Peyer's patch (tissue), 4 donors: ENCODE measurements at regions not wholly inside any gene's neighbourhood (a gene's known extent, or its start where the extent isn't known, plus 50 kb on each side); places are given as distances from the start of the nearest gene placed in this dataset.

Experiments
- DNase-seq, 3 donors: peaks; one replicate each; pipeline ENCODE4 v3.0.0-alpha.2; 2017 to 2019
- H3K27ac ChIP-seq, 4 donors: fragments of 200-600 bp; sonication (generic); one replicate each; pipeline ENCODE4 v1.5.1; 2016 to 2019
- H3K27me3 ChIP-seq, 2 donors: fragments of 200-600 bp; sonication (generic); one replicate each; pipeline ENCODE4 v1.5.1; 2019
- H3K36me3 ChIP-seq, 3 donors: fragments of 200-600 bp; sonication (generic); one replicate each; pipeline ENCODE4 v1.5.1; 2016 to 2019
- H3K4me1 ChIP-seq, 4 donors: fragments of 200-600 bp; sonication (generic); one replicate each; pipeline ENCODE4 v1.5.1; 2016 to 2019
- H3K4me3 ChIP-seq, 4 donors: fragments of 200-600 bp; sonication (generic); 1 replicate in 3 of 4; 2 replicates in 1 of 4; pipeline ENCODE4 v1.5.1; 2016 to 2019; ENCODE audit warnings: mild to moderate bottlenecking in 1 of 4
- H3K9me3 ChIP-seq, 4 donors: fragments of 200-600 bp; sonication (generic); one replicate each; pipeline ENCODE4 v1.5.1; 2016 to 2019; ENCODE audit warnings: mild to moderate bottlenecking in 1 of 4
- CTCF ChIP-seq, 6 experiments: fragments of 450-650 bp in 4 of 6; fragments of 200-600 bp in 2 of 6; sonication (generic) in 1 of 6; IDR thresholded peaks; one replicate each; pipeline ENCODE4 v1.5.1; 2017 to 2019; ENCODE audit warnings: antibody characterized with exemption in 6 of 6, mild to moderate bottlenecking in 3 of 6, moderate library complexity in 1 of 6
- POLR2A ChIP-seq, 2 donors: fragments of 450-650 bp; IDR thresholded peaks; one replicate each; pipeline ENCODE4 v1.5.1; 2017; ENCODE audit warnings: antibody characterized with exemption in 2 of 2, mild to moderate bottlenecking in 2 of 2, moderate library complexity in 2 of 2

- H3K4me3 ChIP-seq, result no peak overlapping the region
- H3K27me3 ChIP-seq, result no peaks in the 10 kb centered on the region
- TF ChIP-seq POLR2A (IDR thresholded peaks at IDR 0.05) (no peak), CTCF (IDR thresholded peaks at IDR 0.05) (no peak)
- H3K4me1 ChIP-seq, result no peaks in the 10 kb centered on the region
- no peaks in the 10 kb centered on the region for H3K9me3 ChIP-seq
- no peak for DNase-seq
- no peaks in the 10 kb centered on the region for H3K36me3 ChIP-seq
- H3K27ac ChIP-seq, result no peak overlapping the region
Measured at GRCh38 chr13:78194904-78195639, 276.4 kb upstream of the EDNRB start.

GRCh38 chr13:78193846-78194245, 275.2 kb upstream of the EDNRB start:
- Histone ChIP-seq H3K9me3 (no peaks in the 10 kb centered on the region), H3K4me3 (no peak overlapping the region), H3K36me3 (no peaks in the 10 kb centered on the region), H3K4me1 (no peaks in the 10 kb centered on the region), H3K27ac (no peak overlapping the region), H3K27me3 (no peaks in the 10 kb centered on the region)
- DNase-seq, result no peak
- TF ChIP-seq POLR2A (IDR thresholded peaks at IDR 0.05) (no peak), CTCF (IDR thresholded peaks at IDR 0.05) (no peak)

- no peak overlapping the region for H3K27ac ChIP-seq
- H3K36me3 ChIP-seq, result no peaks in the 10 kb centered on the region
- no peak for DNase-seq
- H3K9me3 ChIP-seq, result no peaks in the 10 kb centered on the region
- no peaks in the 10 kb centered on the region for H3K4me1 ChIP-seq
- H3K4me3 ChIP-seq, result no peak overlapping the region
- no peaks in the 10 kb centered on the region for H3K27me3 ChIP-seq
- no peak for TF ChIP-seq CTCF (IDR thresholded peaks at IDR 0.05)
- TF ChIP-seq POLR2A (IDR thresholded peaks at IDR 0.05), result no peak
Measured at GRCh38 chr13:78192716-78193115, 274.1 kb upstream of the EDNRB start.

- H3K9me3 ChIP-seq, result no peaks in the 10 kb centered on the region
- H3K4me1 ChIP-seq, result no peaks in the 10 kb centered on the region
- no peaks in the 10 kb centered on the region for H3K27me3 ChIP-seq
- H3K4me3 ChIP-seq, result no peak overlapping the region
- TF ChIP-seq POLR2A (IDR thresholded peaks at IDR 0.05), result no peak
- no peak for TF ChIP-seq CTCF (IDR thresholded peaks at IDR 0.05)
- DNase-seq, result no peak
- H3K36me3 ChIP-seq, result no peaks in the 10 kb centered on the region
- H3K27ac ChIP-seq, result no peak overlapping the region
Measured at GRCh38 chr13:78190296-78190695, 271.7 kb upstream of the EDNRB start.

- no peak overlapping the region for H3K4me3 ChIP-seq
- no peaks in the 10 kb centered on the region for H3K9me3 ChIP-seq
- H3K36me3 ChIP-seq, result no peaks in the 10 kb centered on the region
- no peak for TF ChIP-seq POLR2A (IDR thresholded peaks at IDR 0.05)
- H3K4me1 ChIP-seq, result no peaks in the 10 kb centered on the region
- H3K27ac ChIP-seq, result no peak overlapping the region
- H3K27me3 ChIP-seq, result no peaks in the 10 kb centered on the region
- no peak for DNase-seq
Measured at GRCh38 chr13:78187781-78188180, 269.1 kb upstream of the EDNRB start.

- no peak for TF ChIP-seq POLR2A (IDR thresholded peaks at IDR 0.05)
- no peak for TF ChIP-seq CTCF (IDR thresholded peaks at IDR 0.05)
- Histone ChIP-seq H3K27me3 (no peaks in the 10 kb centered on the region), H3K36me3 (no peaks in the 10 kb centered on the region), H3K4me1 (no peaks in the 10 kb centered on the region), H3K9me3 (no peaks in the 10 kb centered on the region), H3K27ac (no peak overlapping the region), H3K4me3 (no peak overlapping the region)
- DNase-seq, result no peak
Measured at GRCh38 chr13:78185700-78186099, 267.1 kb upstream of the EDNRB start.
